K562 (cell line): ENCODE measurements at regions not wholly inside any gene's neighbourhood (a gene's known extent, or its start where the extent isn't known, plus 50 kb on each side); places are given as distances from the start of the nearest gene placed in this dataset.

Experiments
- ATAC-seq: fragments of 200-7000 bp; cut with Tn5 transposase; 3 replicates; pipeline ENCODE4 v1.9.1; 2020; ENCODE audit warnings: moderate library complexity
- BruUV-seq: library from RNA; stranded (reverse); fragments of 400-500 nt; replicated peaks from 2 replicates; lab custom pipeline; 2021; lab: Mats Ljungman, UMichigan
- CTCF ChIA-PET: fragments of 300-600 bp; formaldehyde crosslinking; extraction: SDS; loops from one replicate; lab custom pipeline; 2021; ENCODE audit warnings: low intra/inter-chr PET ratio; lab: Yijun Ruan, JAX
- POLR2A ChIA-PET: fragments of 300-600, 350-650 bp; sonication (Branson Sonifier 250); formaldehyde crosslinking; extraction: SDS; loops from one replicate; lab custom pipeline; 2021; ENCODE audit warnings: antibody characterized with exemption, inconsistent platforms; lab: Yijun Ruan, JAX
- DNase-seq, 4 experiments: peaks; one replicate each; pipeline versions ENCODE4 v3.0.0 to v3.0.0-alpha.2; 2011 to 2018; ENCODE audit warnings: low spot score in 3 of 4, mixed read lengths in 3 of 4; ENCODE audit errors: extremely low read depth in 1 of 4
- FAIRE-seq: peaks from 2 replicates; lab custom pipeline; 2011; peaks lifted over from hg19 to GRCh38; lab: Jason Lieb, UNC
- H2AFZ ChIP-seq: 2 replicates; pipeline ENCODE4 v1.6.0; 2011; ENCODE audit warnings: low read depth, low read length, control low read depth, inconsistent platforms
- H3K27ac ChIP-seq: fragments of 200-600 bp; 3 replicates; pipeline ENCODE4 v1.8.0; 2011; ENCODE audit warnings: low read depth, mild to moderate bottlenecking, control low read depth, inconsistent platforms, low read length, moderate library complexity, mixed read lengths; ENCODE audit errors: extremely low read depth
- H3K27me3 ChIP-seq, 2 experiments: fragments of 300-600 bp in 1 of 2; 2 replicates in 1 of 2; 3 replicates in 1 of 2; pipeline versions ENCODE4 v1.6.0 to v1.8.0; 2011; ENCODE audit warnings: inconsistent platforms in 2 of 2, low read length in 2 of 2, mild to moderate bottlenecking in 1 of 2, mixed read lengths in 1 of 2, moderate library complexity in 1 of 2; ENCODE audit not compliant: control insufficient read depth in 2 of 2, insufficient read depth in 2 of 2
- H3K36me3 ChIP-seq: fragments of 300-600 bp; 3 replicates; pipeline ENCODE4 v1.8.0; 2011; ENCODE audit warnings: mild to moderate bottlenecking, low read length, inconsistent platforms; ENCODE audit not compliant: control insufficient read depth, insufficient read depth
- H3K4me1 ChIP-seq, 2 experiments: fragments of 200-600 bp in 1 of 2; replicated peaks in 1 of 2; 2 replicates in 1 of 2; 3 replicates in 1 of 2; pipeline versions ENCODE4 v1.5.1 to v1.8.0; 2011; ENCODE audit warnings: inconsistent platforms in 2 of 2, low read length in 2 of 2, mild to moderate bottlenecking in 1 of 2, mixed read lengths in 1 of 2, moderate library complexity in 1 of 2; ENCODE audit not compliant: control insufficient read depth in 2 of 2, insufficient read depth in 2 of 2
- H3K4me2 ChIP-seq: 2 replicates; pipeline ENCODE4 v1.6.1; 2011; ENCODE audit warnings: low read length, control low read depth, inconsistent platforms, mixed read lengths; ENCODE audit not compliant: insufficient read depth
- H3K4me3 ChIP-seq: fragments of 200-600 bp; sonication (generic), shearing (Covaris generic); 2 replicates; pipeline ENCODE4 v1.5.1; 2016; ENCODE audit warnings: control low read depth, inconsistent platforms
- H3K79me2 ChIP-seq: fragments of 200-600 bp; 3 replicates; pipeline ENCODE4 v1.8.0; 2011; ENCODE audit warnings: low read length, inconsistent platforms; ENCODE audit not compliant: control insufficient read depth, insufficient read depth
- H3K9ac ChIP-seq, 2 experiments: 2 replicates each; pipeline versions ENCODE4 v1.6.0 to v1.6.1; 2011; ENCODE audit warnings: low read depth in 2 of 2, low read length in 2 of 2, control low read depth in 1 of 2, inconsistent platforms in 1 of 2, mild to moderate bottlenecking in 1 of 2, mixed read lengths in 1 of 2; ENCODE audit not compliant: insufficient read depth in 1 of 2
- H3K9me1 ChIP-seq: one replicate; pipeline ENCODE4 v1.6.0; 2011; ENCODE audit warnings: inconsistent platforms, mild to moderate bottlenecking, low read length, moderate library complexity; ENCODE audit not compliant: control insufficient read depth, insufficient read depth
- H3K9me3 ChIP-seq: replicated peaks from 2 replicates; pipeline ENCODE4 v1.5.1; 2011; ENCODE audit warnings: low read depth, low read length, inconsistent platforms; ENCODE audit not compliant: control insufficient read depth, insufficient read depth
- H4K20me1 ChIP-seq: replicated peaks from 2 replicates; pipeline ENCODE4 v1.6.1; 2011; ENCODE audit warnings: low read length, inconsistent platforms, mixed read lengths; ENCODE audit not compliant: control insufficient read depth, insufficient read depth
- GABPA ChIP-seq: fragments of 200-800 bp; sonication (Bioruptor generic); conservative IDR thresholded peaks from 2 replicates; pipeline ENCODE4 v1.6.1; 2016; ENCODE audit warnings: low read depth, missing genetic modification characterization, missing compliant biosample characterization
- NFYB ChIP-seq: IDR thresholded peaks from 2 replicates; pipeline ENCODE4 v1.6.1; 2011; ENCODE audit warnings: mild to moderate bottlenecking, moderate library complexity; ENCODE audit not compliant: insufficient read length; ENCODE audit errors: extremely low read depth
- SMARCC2 ChIP-seq: fragments of 450-650 bp; IDR thresholded peaks from 2 replicates; pipeline ENCODE4 v1.6.1; 2017; ENCODE audit warnings: antibody characterized with exemption, moderate library complexity, mild to moderate bottlenecking, low read depth
- STAG1 ChIP-seq: sonication (generic); formaldehyde crosslinking; IDR thresholded peaks from 2 replicates; pipeline ENCODE4 v1.5.0; 2020; ENCODE audit warnings: missing genetic modification reagents, borderline replicate concordance
- TFE3 ChIP-seq: fragments of 450-650 bp; formaldehyde crosslinking; IDR thresholded peaks from 2 replicates; pipeline ENCODE4 v1.4.0; 2020; ENCODE audit warnings: mild to moderate bottlenecking, mixed read lengths
- ZBTB17 ChIP-seq: fragments of 450-650 bp; formaldehyde crosslinking; IDR thresholded peaks from 2 replicates; pipeline ENCODE4 v1.4.0; 2020; ENCODE audit warnings: mild to moderate bottlenecking
- WGBS: fragments of 100-300 bp; shearing (Covaris generic); methylation state at CpG from one replicate; pipeline ENCODE4 v1.1.6; 2016; ENCODE audit warnings: low coverage, mixed read lengths; ENCODE audit not compliant: insufficient coverage; ENCODE audit errors: missing lambda C conversion rate; 5-methylcytosine and 5-hydroxymethylcytosine counted together
- in situ Hi-C: fragments of 300-500 bp; cut with MboI; formaldehyde crosslinking; loops from 4 replicates; pipeline ENCODE4 v1.15.0; 2018; ENCODE audit warnings: inconsistent platforms, mixed read lengths
- intact Hi-C: fragments of 100-400 bp; cut with micrococcal nuclease; formaldehyde crosslinking; loops from 2 replicates; pipeline ENCODE4 v1.14.2; 2022

- POLR2A ChIA-PET = no interaction called here
- 0% methylated on average over 2 of the region's 2 CpGs for WGBS
- H3K9me1 ChIP-seq = no peaks in the 10 kb centered on the region
- ATAC-seq (no peak), FAIRE-seq (no peak), DNase-seq (no peak)
- no peak overlapping the region for H3K27ac ChIP-seq
- no peaks in the 10 kb centered on the region for H3K4me1 ChIP-seq
- TF ChIP-seq STAG1 = no peak
- peak; percentile 51; the same call in 1 of the 2 replicates for TF ChIP-seq GABPA (tag)
- TF ChIP-seq TFE3 (CRISPR knock-in tag) = peak; percentile 56
- TF ChIP-seq NFYB = no peak
- intact Hi-C loops (no loop called here), in situ Hi-C loops (no loop called here)
- CTCF ChIA-PET = no interaction called here
- H3K9ac ChIP-seq = no peak overlapping the region
- H3K27me3 ChIP-seq = no peaks in the 10 kb centered on the region
- no peak overlapping the region for H3K4me2 ChIP-seq
- no peaks in the 10 kb centered on the region for H3K79me2 ChIP-seq
- no peaks in the 10 kb centered on the region for H3K9me3 ChIP-seq
- H4K20me1 ChIP-seq = no peaks in the 10 kb centered on the region
- no peak overlapping the region for H3K4me3 ChIP-seq
- BruUV-seq = no TSS peak
- H2AFZ ChIP-seq = no peak overlapping the region
- H3K36me3 ChIP-seq = no peaks in the 10 kb centered on the region
Observed at GRCh38 chr10:117892681-117893220, 154.0 kb downstream of the RAB11FIP2 start.

- no peaks in the 10 kb centered on the region for H3K36me3 ChIP-seq
- ATAC-seq = no peak
- ChIA-PET POLR2A (no interaction called here), CTCF (no interaction called here)
- H3K9ac ChIP-seq = no peak overlapping the region
- FAIRE-seq = no peak
- H3K4me2 ChIP-seq = no peak overlapping the region
- no peaks in the 10 kb centered on the region for H4K20me1 ChIP-seq
- H3K9me1 ChIP-seq = no peaks in the 10 kb centered on the region
- no TSS peak for BruUV-seq
- TF ChIP-seq SMARCC2 = no peak
- TF ChIP-seq ZBTB17 (CRISPR knock-in tag) = peak; percentile 63; the same call in 1 of the 2 replicates
- no peaks in the 10 kb centered on the region for H3K27me3 ChIP-seq
- H3K9me3 ChIP-seq = no peaks in the 10 kb centered on the region
- H3K27ac ChIP-seq = no peak overlapping the region
- in situ Hi-C loops (no loop called here), intact Hi-C loops (no loop called here)
- no peaks in the 10 kb centered on the region for H3K79me2 ChIP-seq
- H2AFZ ChIP-seq = no peak overlapping the region
- no peak for DNase-seq
- no peaks in the 10 kb centered on the region for H3K4me1 ChIP-seq
- H3K4me3 ChIP-seq = no peak overlapping the region
- WGBS = 3% methylated on average over 3 of the region's 3 CpGs
Observed at GRCh38 chr10:117894339-117894738, 152.4 kb downstream of the RAB11FIP2 start.
